Vagina (tissue), 2 donors: ENCODE measurements at regions not wholly inside any gene's neighbourhood (a gene's known extent, or its start where the extent isn't known, plus 50 kb on each side); places are given as distances from the start of the nearest gene placed in this dataset.

ENCODE experiments used
- POLR2A ChIP-seq, 2 donors: fragments of 450-650 bp; IDR thresholded peaks; one replicate each; pipeline ENCODE4 v1.6.1; 2017; ENCODE audit warnings: antibody characterized with exemption in 2 of 2, mild to moderate bottlenecking in 2 of 2, moderate library complexity in 2 of 2
- POLR2AphosphoS5 ChIP-seq, 2 donors: sonication (generic); formaldehyde crosslinking; IDR thresholded peaks; one replicate each; pipeline ENCODE4 v1.9.0; 2017; ENCODE audit warnings: antibody characterized with exemption in 2 of 2, mild to moderate bottlenecking in 2 of 2, low read depth in 1 of 2; ENCODE audit not compliant: insufficient read depth in 1 of 2
- TF ChIP-seq, protein P1 (sequence below), 3 experiments: fragments of 450-650 bp in 2 of 3; fragments of 200-600 bp in 1 of 3; sonication (generic) in 1 of 3; IDR thresholded peaks; one replicate each; pipeline ENCODE4 v1.5.1; 2017 to 2019; ENCODE audit warnings: antibody characterized with exemption in 3 of 3, mild to moderate bottlenecking in 2 of 3, moderate library complexity in 2 of 3

DNA sequence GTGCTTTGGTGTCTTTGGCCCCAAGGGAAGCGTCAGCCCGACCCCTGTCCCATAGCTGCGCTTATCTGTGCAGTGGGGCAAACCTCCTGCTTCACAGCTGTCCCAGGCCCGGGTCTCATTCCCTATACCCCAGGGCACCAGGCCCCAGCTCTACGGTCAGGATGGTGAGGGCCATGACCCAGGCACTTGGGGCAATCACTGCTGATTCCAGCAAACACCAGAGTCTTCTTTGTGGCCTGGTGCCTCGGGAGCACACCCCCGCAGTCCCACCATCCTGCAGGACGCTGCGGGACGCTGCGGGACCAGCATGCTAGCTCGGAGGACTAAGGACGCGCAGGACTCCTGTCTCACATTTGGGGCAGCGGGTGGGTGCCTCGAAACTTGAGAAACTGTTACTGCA lies 116.9 kb upstream of the HDAC4 start:
- TF ChIP-seq, protein P1, sequence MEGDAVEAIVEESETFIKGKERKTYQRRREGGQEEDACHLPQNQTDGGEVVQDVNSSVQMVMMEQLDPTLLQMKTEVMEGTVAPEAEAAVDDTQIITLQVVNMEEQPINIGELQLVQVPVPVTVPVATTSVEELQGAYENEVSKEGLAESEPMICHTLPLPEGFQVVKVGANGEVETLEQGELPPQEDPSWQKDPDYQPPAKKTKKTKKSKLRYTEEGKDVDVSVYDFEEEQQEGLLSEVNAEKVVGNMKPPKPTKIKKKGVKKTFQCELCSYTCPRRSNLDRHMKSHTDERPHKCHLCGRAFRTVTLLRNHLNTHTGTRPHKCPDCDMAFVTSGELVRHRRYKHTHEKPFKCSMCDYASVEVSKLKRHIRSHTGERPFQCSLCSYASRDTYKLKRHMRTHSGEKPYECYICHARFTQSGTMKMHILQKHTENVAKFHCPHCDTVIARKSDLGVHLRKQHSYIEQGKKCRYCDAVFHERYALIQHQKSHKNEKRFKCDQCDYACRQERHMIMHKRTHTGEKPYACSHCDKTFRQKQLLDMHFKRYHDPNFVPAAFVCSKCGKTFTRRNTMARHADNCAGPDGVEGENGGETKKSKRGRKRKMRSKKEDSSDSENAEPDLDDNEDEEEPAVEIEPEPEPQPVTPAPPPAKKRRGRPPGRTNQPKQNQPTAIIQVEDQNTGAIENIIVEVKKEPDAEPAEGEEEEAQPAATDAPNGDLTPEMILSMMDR (IDR thresholded peaks at IDR 0.05), result no peak
- TF ChIP-seq POLR2A (IDR thresholded peaks at IDR 0.05), result no peak
- no peak for TF ChIP-seq POLR2AphosphoS5 (IDR thresholded peaks at IDR 0.05; ENCODE audit: insufficient read depth in 1 of 2, low read depth in 1 of 2)
